A673 (cell line): ENCODE measurements at regions not wholly inside any gene's neighbourhood (a gene's known extent, or its start where the extent isn't known, plus 50 kb on each side); places are given as distances from the start of the nearest gene placed in this dataset.

ENCODE experiments used
- BruUV-seq: library from RNA; stranded (reverse); fragments of 400-500 nt; replicated peaks from 2 replicates; lab custom pipeline; 2021; lab: Mats Ljungman, UMichigan
- CTCF ChIA-PET: fragments of 300-600 bp; sonication (Branson Sonifier 250); formaldehyde crosslinking; loops from one replicate; lab custom pipeline; 2022; ENCODE audit warnings: antibody characterized with exemption; lab: Charles Lee
- POLR2A ChIA-PET: fragments of 300-600 bp; sonication (Branson Sonifier 250); formaldehyde crosslinking; loops from one replicate; lab custom pipeline; 2022; ENCODE audit warnings: antibody characterized with exemption; ENCODE audit not compliant: low non-redundant PET; lab: Charles Lee
- DNase-seq: peaks from one replicate; pipeline ENCODE4 v3.0.0-alpha.2; 2015; ENCODE audit warnings: low spot score
- H3K27ac ChIP-seq: fragments of 200-600 bp; sonication (generic); 2 replicates; pipeline ENCODE4 v1.5.1; 2016; ENCODE audit warnings: mixed run types, low read depth, mild to moderate bottlenecking, mixed read lengths, antibody characterized with exemption, low read length; ENCODE audit not compliant: poor library complexity, severe bottlenecking
- H3K27me3 ChIP-seq: fragments of 200-600 bp; sonication (generic); replicated peaks from 2 replicates; pipeline ENCODE4 v1.6.1; 2017; ENCODE audit warnings: mixed run types, low read depth, mild to moderate bottlenecking, mixed read lengths, antibody characterized with exemption, low read length; ENCODE audit not compliant: insufficient read depth, poor library complexity
- H3K36me3 ChIP-seq: fragments of 200-600 bp; sonication (generic); 2 replicates; pipeline ENCODE4 v1.6.1; 2016; ENCODE audit warnings: mixed run types, mild to moderate bottlenecking, mixed read lengths, antibody characterized with exemption, low read length; ENCODE audit not compliant: insufficient read depth, poor library complexity, severe bottlenecking
- H3K4me1 ChIP-seq: fragments of 200-600 bp; sonication (generic); 2 replicates; pipeline ENCODE4 v1.6.1; 2017; ENCODE audit warnings: mixed run types, mild to moderate bottlenecking, mixed read lengths, antibody characterized with exemption, low read length; ENCODE audit not compliant: insufficient read depth, poor library complexity, severe bottlenecking
- H3K4me3 ChIP-seq: fragments of 200-600 bp; sonication (generic); 2 replicates; pipeline ENCODE4 v1.5.1; 2016; ENCODE audit warnings: low read depth, mixed run types, mild to moderate bottlenecking, mixed read lengths, low read length; ENCODE audit not compliant: poor library complexity, severe bottlenecking
- H3K9me3 ChIP-seq: fragments of 200-600 bp; sonication (generic); 2 replicates; pipeline ENCODE4 v1.6.1; 2016; ENCODE audit warnings: mixed run types, low read depth, mild to moderate bottlenecking, mixed read lengths, antibody characterized with exemption, low read length; ENCODE audit not compliant: poor library complexity, severe bottlenecking
- CTCF ChIP-seq: fragments of 300-800, 200-600 bp; sonication (generic); conservative IDR thresholded peaks from 2 replicates; pipeline ENCODE4 v1.5.1; 2017; ENCODE audit warnings: low read depth, mild to moderate bottlenecking, antibody characterized with exemption, low read length, moderate library complexity, mixed read lengths
- EZH2 ChIP-seq: fragments of 200-600 bp; sonication (generic); IDR thresholded peaks from 2 replicates; pipeline ENCODE4 v1.6.1; 2017; ENCODE audit warnings: borderline replicate concordance, low read depth, mild to moderate bottlenecking, mixed read lengths, antibody characterized with exemption, low read length; ENCODE audit not compliant: poor library complexity, severe bottlenecking
- intact Hi-C: fragments of 100-400 bp; cut with micrococcal nuclease; formaldehyde crosslinking; loops from one replicate; pipeline ENCODE4 v1.10.0; 2022; ENCODE audit not compliant: unreplicated experiment

GRCh38 chr1:143691400-143691891 lies 280.3 kb downstream of the FAM72C start:
- no peaks in the 10 kb centered on the region for H3K9me3 ChIP-seq
- peak; percentile 49 for DNase-seq
- no peak overlapping the region for H3K4me3 ChIP-seq
- no peaks in the 10 kb centered on the region for H3K36me3 ChIP-seq
- H3K4me1 ChIP-seq = no peaks in the 10 kb centered on the region
- TF ChIP-seq CTCF = no peak
- no peak for TF ChIP-seq EZH2
- intact Hi-C loops = no loop called here
- ChIA-PET CTCF (no interaction called here), POLR2A (no interaction called here)
- H3K27me3 ChIP-seq = peaks cover 77% of the 10 kb centered on the region
- no TSS peak for BruUV-seq
- no peak overlapping the region for H3K27ac ChIP-seq

DNA sequence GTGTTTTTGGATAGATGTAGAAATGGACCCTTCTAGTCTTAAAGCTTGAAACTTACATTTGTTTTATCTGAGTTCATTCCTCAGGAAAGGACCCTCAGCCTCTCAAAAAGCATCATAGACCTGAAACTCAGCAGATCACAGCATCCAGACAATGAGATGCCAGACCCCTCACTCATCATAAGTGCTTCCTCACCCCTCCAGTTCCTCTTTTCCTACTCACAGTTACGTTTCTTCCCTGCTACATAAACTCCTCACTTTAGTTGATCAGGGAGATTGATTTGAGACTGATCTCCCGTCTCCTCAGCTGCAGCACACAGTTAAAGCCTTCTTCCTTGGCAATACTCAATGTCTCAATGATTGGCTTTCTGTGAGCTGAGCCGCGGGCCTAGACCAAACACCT lies 282.0 kb downstream of the FAM72C start:
- DNase-seq = no peak
- H3K4me3 ChIP-seq = no peak overlapping the region
- no peak overlapping the region for H3K27ac ChIP-seq
- no peak for TF ChIP-seq EZH2
- TF ChIP-seq CTCF = no peak
- intact Hi-C loops = no loop called here
- POLR2A ChIA-PET = no interaction called here
- peaks cover 68% of the 10 kb centered on the region for H3K27me3 ChIP-seq
- CTCF ChIA-PET = no interaction called here
- no peaks in the 10 kb centered on the region for H3K4me1 ChIP-seq
- H3K36me3 ChIP-seq = no peaks in the 10 kb centered on the region
- H3K9me3 ChIP-seq = no peaks in the 10 kb centered on the region
- BruUV-seq = no TSS peak

- no peaks in the 10 kb centered on the region for H3K4me1 ChIP-seq
- intact Hi-C loops = no loop called here
- H3K9me3 ChIP-seq = no peaks in the 10 kb centered on the region
- no peak overlapping the region for H3K27ac ChIP-seq
- H3K27me3 ChIP-seq = peaks cover 62% of the 10 kb centered on the region
- no peak overlapping the region for H3K4me3 ChIP-seq
- no peak for DNase-seq
- BruUV-seq = no TSS peak
- TF ChIP-seq CTCF (no peak), EZH2 (no peak)
- ChIA-PET POLR2A (no interaction called here), CTCF (no interaction called here)
- H3K36me3 ChIP-seq = no peaks in the 10 kb centered on the region
Measured at GRCh38 chr1:143680304-143680703, 291.5 kb downstream of the FAM72C start.
